Osteocyte (in vitro differentiated cells): ENCODE measurements at regions not wholly inside any gene's neighbourhood (a gene's known extent, or its start where the extent isn't known, plus 50 kb on each side); places are given as distances from the start of the nearest gene placed in this dataset.

Source experiments
- DNase-seq: peaks from one replicate; pipeline ENCODE4 v3.0.0; 2021; ENCODE audit warnings: mixed read lengths; ENCODE audit not compliant: unreplicated experiment; ENCODE audit errors: extremely low spot score
- H3K27ac Mint-ChIP-seq: one replicate; pipeline ENCODE4 v1.8.0; 2021; ENCODE audit warnings: mild to moderate bottlenecking, mixed read lengths; ENCODE audit not compliant: unreplicated experiment
- H3K27me3 Mint-ChIP-seq: one replicate; pipeline ENCODE4 v1.8.0; 2021; ENCODE audit warnings: mixed read lengths; ENCODE audit not compliant: unreplicated experiment
- H3K36me3 Mint-ChIP-seq: one replicate; pipeline ENCODE4 v1.8.0; 2021; ENCODE audit warnings: mixed read lengths; ENCODE audit not compliant: unreplicated experiment
- H3K4me1 Mint-ChIP-seq: one replicate; pipeline ENCODE4 v1.8.0; 2021; ENCODE audit warnings: mixed read lengths; ENCODE audit not compliant: unreplicated experiment
- H3K4me3 Mint-ChIP-seq: one replicate; pipeline ENCODE4 v1.8.0; 2021; ENCODE audit warnings: mild to moderate bottlenecking, moderate library complexity, mixed read lengths; ENCODE audit not compliant: unreplicated experiment
- H3K9me3 Mint-ChIP-seq: one replicate; pipeline ENCODE4 v1.8.0; 2021; ENCODE audit warnings: mixed read lengths; ENCODE audit not compliant: unreplicated experiment
- TF ChIP-seq, protein P1 (sequence below): fragments of 200-600 bp; sonication (generic); IDR thresholded peaks from 2 replicates; pipeline ENCODE4 v1.5.0; 2021; ENCODE audit warnings: antibody characterized with exemption, mild to moderate bottlenecking, moderate library complexity

DNA sequence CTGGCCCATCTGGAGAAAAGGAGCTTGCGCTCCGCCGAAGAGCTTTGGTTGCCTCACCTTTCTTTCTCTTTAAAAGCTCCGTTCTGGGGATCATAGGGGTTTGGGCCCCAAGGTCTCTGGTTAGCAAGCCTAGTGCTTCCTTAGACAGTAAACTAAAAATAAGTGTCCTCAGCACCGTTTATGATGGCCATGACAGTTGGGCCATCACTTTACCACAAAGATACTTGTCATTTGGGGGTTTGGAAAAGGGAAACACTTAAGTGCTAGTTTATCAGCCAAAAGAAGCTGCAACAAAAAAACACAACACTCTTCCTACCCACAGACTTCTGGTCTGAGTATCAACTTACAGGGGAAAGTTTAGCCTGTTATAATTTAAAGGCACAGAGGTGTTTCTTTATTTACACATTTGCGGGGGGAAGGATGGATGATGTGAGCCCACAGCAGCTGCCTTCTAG lies 88.4 kb upstream of the CD44 start:
- peaks cover 26% of the 10 kb centered on the region for H3K4me1 Mint-ChIP-seq
- no peaks in the 10 kb centered on the region for H3K27me3 Mint-ChIP-seq
- no peak for DNase-seq
- no peak overlapping the region for H3K27ac Mint-ChIP-seq
- no peak overlapping the region for H3K4me3 Mint-ChIP-seq
- no peaks in the 10 kb centered on the region for H3K36me3 Mint-ChIP-seq
- TF ChIP-seq, protein P1, sequence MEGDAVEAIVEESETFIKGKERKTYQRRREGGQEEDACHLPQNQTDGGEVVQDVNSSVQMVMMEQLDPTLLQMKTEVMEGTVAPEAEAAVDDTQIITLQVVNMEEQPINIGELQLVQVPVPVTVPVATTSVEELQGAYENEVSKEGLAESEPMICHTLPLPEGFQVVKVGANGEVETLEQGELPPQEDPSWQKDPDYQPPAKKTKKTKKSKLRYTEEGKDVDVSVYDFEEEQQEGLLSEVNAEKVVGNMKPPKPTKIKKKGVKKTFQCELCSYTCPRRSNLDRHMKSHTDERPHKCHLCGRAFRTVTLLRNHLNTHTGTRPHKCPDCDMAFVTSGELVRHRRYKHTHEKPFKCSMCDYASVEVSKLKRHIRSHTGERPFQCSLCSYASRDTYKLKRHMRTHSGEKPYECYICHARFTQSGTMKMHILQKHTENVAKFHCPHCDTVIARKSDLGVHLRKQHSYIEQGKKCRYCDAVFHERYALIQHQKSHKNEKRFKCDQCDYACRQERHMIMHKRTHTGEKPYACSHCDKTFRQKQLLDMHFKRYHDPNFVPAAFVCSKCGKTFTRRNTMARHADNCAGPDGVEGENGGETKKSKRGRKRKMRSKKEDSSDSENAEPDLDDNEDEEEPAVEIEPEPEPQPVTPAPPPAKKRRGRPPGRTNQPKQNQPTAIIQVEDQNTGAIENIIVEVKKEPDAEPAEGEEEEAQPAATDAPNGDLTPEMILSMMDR, result no peak
- no peaks in the 10 kb centered on the region for H3K9me3 Mint-ChIP-seq

DNA sequence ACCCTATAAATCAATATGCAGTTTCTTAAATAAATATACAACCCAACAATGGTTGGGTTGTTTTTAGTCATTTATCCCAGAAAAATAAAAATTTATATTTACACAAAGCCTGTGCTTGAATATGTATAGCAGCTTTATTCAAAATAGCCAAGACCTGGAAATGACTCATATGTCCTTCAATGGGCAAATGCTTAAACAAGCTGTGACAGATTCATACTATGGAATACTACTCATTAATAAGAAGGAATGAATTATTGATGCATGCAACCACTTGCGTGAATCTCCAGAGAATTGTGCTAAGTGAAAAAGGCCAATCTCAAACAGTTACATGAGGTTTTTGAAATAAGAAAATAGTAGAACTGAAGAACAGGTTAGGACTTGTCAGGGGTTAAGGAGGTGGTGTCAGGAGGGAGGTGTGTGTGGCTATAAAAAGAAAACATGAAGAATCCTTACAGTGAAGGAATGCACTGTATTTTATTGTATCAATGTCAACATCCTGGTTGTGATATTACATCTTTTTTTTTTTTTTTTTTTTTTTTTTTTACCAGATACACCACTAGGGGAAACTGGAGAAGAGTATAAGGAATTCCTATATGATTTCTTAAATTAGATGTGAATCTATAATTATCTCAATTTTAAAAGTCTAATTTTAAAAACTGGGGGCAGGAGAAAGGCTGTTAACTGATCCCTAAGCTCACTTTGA lies 82.4 kb upstream of the CD44 start:
- no peak overlapping the region for H3K4me3 Mint-ChIP-seq
- H3K4me1 Mint-ChIP-seq, result peaks cover 16% of the 10 kb centered on the region
- H3K27ac Mint-ChIP-seq, result no peak overlapping the region
- DNase-seq, result no peak
- H3K36me3 Mint-ChIP-seq, result no peaks in the 10 kb centered on the region
- TF ChIP-seq, protein P1, result no peak
- H3K27me3 Mint-ChIP-seq, result no peaks in the 10 kb centered on the region
- peaks cover 3% of the 10 kb centered on the region for H3K9me3 Mint-ChIP-seq

DNA sequence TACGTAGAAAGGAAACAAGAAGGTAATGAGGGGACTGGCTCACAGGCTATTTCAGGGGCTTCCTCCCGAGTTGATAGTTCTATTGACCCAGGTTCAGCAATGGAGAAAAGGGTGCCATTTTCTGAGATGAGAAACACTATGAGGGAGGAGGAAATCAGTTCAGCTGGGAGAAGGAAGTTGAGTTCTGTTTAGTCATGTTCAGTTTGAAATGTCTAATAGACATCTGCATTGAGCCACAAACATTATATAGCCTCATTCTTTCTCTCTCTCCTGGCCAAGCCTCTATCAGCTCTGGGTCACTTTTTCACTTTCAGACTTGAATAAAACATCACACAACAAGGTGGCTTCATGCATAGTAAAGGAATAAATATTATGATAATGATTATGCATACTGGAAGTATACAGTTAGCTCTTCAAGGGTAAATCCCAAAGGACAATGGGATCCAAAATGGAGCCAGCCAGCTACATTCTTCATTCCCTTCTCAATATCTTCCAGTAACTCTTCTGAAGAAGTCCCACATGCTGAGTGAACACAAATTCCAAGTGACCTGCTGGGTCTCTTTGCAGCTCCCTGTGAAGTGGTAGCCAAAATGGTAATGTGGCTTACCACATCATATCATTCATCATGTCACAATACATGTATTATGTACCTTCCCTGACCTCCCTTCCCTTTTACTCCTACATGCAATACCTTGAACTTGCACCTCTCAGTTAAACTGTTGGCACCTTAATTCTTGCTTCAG lies 80.9 kb upstream of the CD44 start:
- H3K27ac Mint-ChIP-seq, result no peak overlapping the region
- TF ChIP-seq, protein P1, result no peak
- no peaks in the 10 kb centered on the region for H3K36me3 Mint-ChIP-seq
- no peaks in the 10 kb centered on the region for H3K27me3 Mint-ChIP-seq
- no peak overlapping the region for H3K4me3 Mint-ChIP-seq
- DNase-seq, result no peak
- H3K4me1 Mint-ChIP-seq, result peaks cover 20% of the 10 kb centered on the region
- peaks cover 3% of the 10 kb centered on the region for H3K9me3 Mint-ChIP-seq

DNA sequence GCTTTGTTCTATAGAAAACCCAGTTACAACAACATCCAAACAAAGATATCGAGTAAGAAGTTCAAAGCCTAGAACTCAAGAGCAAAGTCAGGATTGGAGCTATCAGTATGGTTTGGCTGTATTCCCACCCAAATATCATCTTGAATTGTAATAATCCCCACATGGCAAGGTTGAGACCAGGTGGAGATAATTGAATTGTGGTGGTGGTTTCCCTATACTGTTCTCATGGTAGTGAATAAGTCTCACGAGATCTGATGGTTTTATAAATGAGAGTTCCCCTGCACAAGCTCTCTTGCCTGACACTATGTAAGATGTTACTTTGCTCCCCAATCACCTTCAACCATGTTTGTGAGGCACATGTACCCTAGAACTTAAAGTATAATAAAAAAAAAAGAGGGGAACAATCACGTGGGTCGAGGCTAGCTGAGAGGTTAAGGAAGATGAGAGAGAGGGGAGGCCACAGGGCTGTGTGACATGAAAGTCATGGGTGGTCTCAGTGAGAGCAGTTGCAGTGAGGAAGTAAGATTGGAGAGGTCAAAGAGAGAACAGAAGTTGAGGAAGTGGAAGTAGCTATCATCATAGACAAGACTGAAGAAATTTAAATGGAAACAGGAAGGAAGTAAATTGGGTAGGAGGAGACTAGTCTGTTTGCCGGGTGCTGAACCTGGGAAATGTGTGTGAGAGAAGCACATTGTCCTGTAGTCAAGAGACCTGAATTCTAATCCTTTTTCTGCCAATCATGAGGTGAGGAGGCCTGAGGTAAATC lies 80.1 kb upstream of the CD44 start:
- Mint-ChIP-seq H3K4me1 (peaks cover 20% of the 10 kb centered on the region), H3K9me3 (peaks cover 3% of the 10 kb centered on the region), H3K36me3 (no peaks in the 10 kb centered on the region), H3K27me3 (no peaks in the 10 kb centered on the region), H3K4me3 (no peak overlapping the region), H3K27ac (no peak overlapping the region)
- TF ChIP-seq, protein P1, result no peak
- no peak for DNase-seq
